ENCODE measurements at regions not wholly inside any gene's neighbourhood (a gene's known extent, or its start where the extent isn't known, plus 50 kb on each side); places are given as distances from the start of the nearest gene placed in this dataset.

- H3K4me3 ChIP-seq (ENCODE audit: low read depth in 1 of 2, low read length in 1 of 2) = no peak overlapping the region
- H3K9me3 ChIP-seq = no peaks in the 10 kb centered on the region
- no peaks in the 10 kb centered on the region for H3K36me3 ChIP-seq
- no peak overlapping the region for H3K27ac ChIP-seq
- H3K4me1 ChIP-seq (ENCODE audit: control insufficient read depth in 1 of 2, insufficient read depth in 1 of 2, low read depth in 1 of 2, low read length in 1 of 2) = no peaks in the 10 kb centered on the region
- H3K27me3 ChIP-seq = no peaks in the 10 kb centered on the region
- TF ChIP-seq, protein P1, sequence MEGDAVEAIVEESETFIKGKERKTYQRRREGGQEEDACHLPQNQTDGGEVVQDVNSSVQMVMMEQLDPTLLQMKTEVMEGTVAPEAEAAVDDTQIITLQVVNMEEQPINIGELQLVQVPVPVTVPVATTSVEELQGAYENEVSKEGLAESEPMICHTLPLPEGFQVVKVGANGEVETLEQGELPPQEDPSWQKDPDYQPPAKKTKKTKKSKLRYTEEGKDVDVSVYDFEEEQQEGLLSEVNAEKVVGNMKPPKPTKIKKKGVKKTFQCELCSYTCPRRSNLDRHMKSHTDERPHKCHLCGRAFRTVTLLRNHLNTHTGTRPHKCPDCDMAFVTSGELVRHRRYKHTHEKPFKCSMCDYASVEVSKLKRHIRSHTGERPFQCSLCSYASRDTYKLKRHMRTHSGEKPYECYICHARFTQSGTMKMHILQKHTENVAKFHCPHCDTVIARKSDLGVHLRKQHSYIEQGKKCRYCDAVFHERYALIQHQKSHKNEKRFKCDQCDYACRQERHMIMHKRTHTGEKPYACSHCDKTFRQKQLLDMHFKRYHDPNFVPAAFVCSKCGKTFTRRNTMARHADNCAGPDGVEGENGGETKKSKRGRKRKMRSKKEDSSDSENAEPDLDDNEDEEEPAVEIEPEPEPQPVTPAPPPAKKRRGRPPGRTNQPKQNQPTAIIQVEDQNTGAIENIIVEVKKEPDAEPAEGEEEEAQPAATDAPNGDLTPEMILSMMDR (IDR thresholded peaks at IDR 0.05) = no peak
Observed at GRCh38 chr14:85024931-85025330, 505.0 kb upstream of the FLRT2 start.

DNA sequence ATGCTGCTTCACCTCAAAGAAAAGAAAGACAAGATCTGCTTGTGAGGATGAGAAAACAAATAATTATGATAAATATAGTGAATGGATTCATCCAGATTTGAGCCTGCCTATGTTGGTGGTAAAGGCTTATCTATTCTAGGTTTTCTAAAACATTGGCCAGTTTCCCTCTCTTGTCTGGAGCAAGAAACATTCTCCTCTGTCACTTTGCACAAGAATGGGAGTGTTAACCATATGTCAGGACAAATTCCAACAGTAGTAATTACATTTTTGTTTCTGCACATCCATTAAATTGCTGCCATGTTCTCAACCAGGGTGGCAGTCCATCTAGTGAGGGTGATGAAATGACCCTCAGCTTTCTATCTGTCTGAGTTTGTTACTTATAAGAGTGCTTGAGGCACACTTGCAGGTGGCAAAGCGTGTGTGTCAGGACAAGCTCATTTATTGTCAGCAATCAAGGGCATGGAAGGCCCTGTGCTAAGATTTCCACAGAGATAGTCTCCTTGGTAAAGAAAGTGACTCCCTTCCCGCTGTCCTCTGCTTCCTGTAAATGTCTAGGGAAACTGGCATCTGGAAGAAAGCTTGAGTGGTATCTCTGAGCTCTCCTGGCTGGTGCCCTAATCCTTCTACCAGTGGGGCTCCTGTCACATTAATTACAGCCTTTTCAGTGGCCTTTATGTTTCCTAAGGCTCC lies 502.1 kb upstream of the FLRT2 start:
- no peaks in the 10 kb centered on the region for H3K9me3 ChIP-seq
- no peaks in the 10 kb centered on the region for H3K27me3 ChIP-seq
- H3K4me1 ChIP-seq (ENCODE audit: control insufficient read depth in 1 of 2, insufficient read depth in 1 of 2, low read depth in 1 of 2, low read length in 1 of 2) = no peaks in the 10 kb centered on the region
- TF ChIP-seq, protein P1 (IDR thresholded peaks at IDR 0.05) = no peak
- no peak overlapping the region for H3K27ac ChIP-seq
- no peaks in the 10 kb centered on the region for H3K36me3 ChIP-seq
- no peak overlapping the region for H3K4me3 ChIP-seq (ENCODE audit: low read depth in 1 of 2, low read length in 1 of 2)

- H3K4me3 ChIP-seq (ENCODE audit: low read depth in 1 of 2, low read length in 1 of 2) = no peak overlapping the region
- no peaks in the 10 kb centered on the region for H3K4me1 ChIP-seq (ENCODE audit: control insufficient read depth in 1 of 2, insufficient read depth in 1 of 2, low read depth in 1 of 2, low read length in 1 of 2)
- no peaks in the 10 kb centered on the region for H3K27me3 ChIP-seq
- H3K27ac ChIP-seq = no peak overlapping the region
- no peaks in the 10 kb centered on the region for H3K9me3 ChIP-seq
- TF ChIP-seq, protein P1 (IDR thresholded peaks at IDR 0.05) = no peak
- no peaks in the 10 kb centered on the region for H3K36me3 ChIP-seq
Observed at GRCh38 chr14:85037411-85037810, 492.5 kb upstream of the FLRT2 start.

- no peaks in the 10 kb centered on the region for H3K9me3 ChIP-seq
- no peaks in the 10 kb centered on the region for H3K4me1 ChIP-seq (ENCODE audit: control insufficient read depth in 1 of 2, insufficient read depth in 1 of 2, low read depth in 1 of 2, low read length in 1 of 2)
- H3K36me3 ChIP-seq = no peaks in the 10 kb centered on the region
- H3K4me3 ChIP-seq (ENCODE audit: low read depth in 1 of 2, low read length in 1 of 2) = no peak overlapping the region
- no peaks in the 10 kb centered on the region for H3K27me3 ChIP-seq
- TF ChIP-seq, protein P1 (IDR thresholded peaks at IDR 0.05) = no peak
- no peak overlapping the region for H3K27ac ChIP-seq
Observed at GRCh38 chr14:85038526-85039352, 491.2 kb upstream of the FLRT2 start.

GRCh38 chr14:85039353-85039626 lies 490.7 kb upstream of the FLRT2 start:
- Histone ChIP-seq H3K4me1 (ENCODE audit: control insufficient read depth in 1 of 2, insufficient read depth in 1 of 2, low read depth in 1 of 2, low read length in 1 of 2) (no peaks in the 10 kb centered on the region), H3K36me3 (no peaks in the 10 kb centered on the region), H3K27ac (no peak overlapping the region), H3K4me3 (ENCODE audit: low read depth in 1 of 2, low read length in 1 of 2) (no peak overlapping the region), H3K9me3 (no peaks in the 10 kb centered on the region), H3K27me3 (no peaks in the 10 kb centered on the region)
- TF ChIP-seq, protein P1 (IDR thresholded peaks at IDR 0.05) = no peak
